Heart right ventricle (tissue), 16 donors: ENCODE measurements at regions not wholly inside any gene's neighbourhood (a gene's known extent, or its start where the extent isn't known, plus 50 kb on each side); places are given as distances from the start of the nearest gene placed in this dataset.

ENCODE experiments used
- ATAC-seq, 8 donors: fragments of 200-7000 bp; cut with Tn5 transposase; one replicate each; pipeline ENCODE4 v1.9.1; 2020; ENCODE audit warnings: mild to moderate bottlenecking in 8 of 8, moderate library complexity in 8 of 8, moderate number of reproducible peaks in 1 of 8
- DNase-seq, 2 donors: peaks; one replicate each; pipeline ENCODE4 v3.0.0-alpha.2; 2020
- H3K27ac ChIP-seq, 10 donors: fragments of 200-600 bp; sonication (generic) in 2 of 10; one replicate each; pipeline versions ENCODE4 v1.5.0 to v1.8.0; 2020 to 2022; ENCODE audit warnings: mild to moderate bottlenecking in 3 of 10
- H3K27me3 ChIP-seq, 7 donors: fragments of 200-600 bp; one replicate each; pipeline ENCODE4 v1.8.0; 2021 to 2022; ENCODE audit warnings: mild to moderate bottlenecking in 2 of 7
- H3K36me3 ChIP-seq, 9 donors: fragments of 200-600 bp; sonication (generic) in 1 of 9; one replicate each; pipeline versions ENCODE4 v1.5.0 to v1.8.0; 2020 to 2022; ENCODE audit warnings: mild to moderate bottlenecking in 2 of 9
- H3K4me1 ChIP-seq, 9 donors: fragments of 200-600 bp; sonication (generic) in 1 of 9; one replicate each; pipeline versions ENCODE4 v1.5.0 to v1.8.0; 2020 to 2022; ENCODE audit warnings: mild to moderate bottlenecking in 4 of 9
- H3K4me3 ChIP-seq, 10 donors: fragments of 200-600 bp; sonication (generic) in 2 of 10; one replicate each; pipeline versions ENCODE4 v1.5.0 to v1.8.0; 2020 to 2022; ENCODE audit warnings: mild to moderate bottlenecking in 7 of 10, moderate library complexity in 2 of 10
- H3K9me3 ChIP-seq, 11 donors: fragments of 200-600 bp in 10 of 11; sonication (generic) in 2 of 11; one replicate each; pipeline versions ENCODE4 v1.5.0 to v1.8.0; 2013 to 2022; ENCODE audit warnings: mild to moderate bottlenecking in 2 of 11, control low read depth in 1 of 11, moderate library complexity in 1 of 11
- CTCF ChIP-seq, 9 donors: fragments of 200-600 bp; sonication (generic) in 2 of 9; IDR thresholded peaks; one replicate each; pipeline versions ENCODE4 v1.5.0 to v1.8.0; 2021 to 2022; ENCODE audit warnings: antibody characterized with exemption in 9 of 9, mild to moderate bottlenecking in 5 of 9, moderate library complexity in 1 of 9
- WGBS, 2 donors: extraction: QIAGEN DNeasy Blood & Tissue Kit; methylation state at CpG; one replicate each; pipeline ENCODE4 v1.1.7; 2013; ENCODE audit warnings: inconsistent platforms in 1 of 2; 5-methylcytosine and 5-hydroxymethylcytosine counted together
- intact Hi-C, 10 donors: fragments of 100-400 bp; cut with DNase I; formaldehyde crosslinking; loops; one replicate each; pipeline versions ENCODE4 v1.11.1 to v1.14.2; 2022
- donor health status: Arrhythmogenic right ventricular cardiomyopathy.
- donor health status: ischemic (EF 13 %, LVEDD 7.1; RV severe dilation, severe dysfunction).
- donor health status: healthy with polysubstance abuse.
- donor health status: DM: no; HTN: yes; CAD: no.
- donor health status: DM: no; HTN: no; CAD: no.
- donor health status: ischemic (EF 25% LVEDD 6.9; RV normal size, moderate dysfunction).
- donor health status: ischemic (EF 25% LVEDD 5.7; RV mildly dilated, moderate dysfunction).
- donor health status: healthy.
- donor health status: DM: yes; HTN: yes; CAD: no.
- donor health status: Ischemic cardiomyopathy.
- donor health status: ischemic (EF 35%, LVEDD 5.7; RV mildly dilated, moderate dysfunction).
- donor health status: nonischemic (EF 11% LVEDD 7.7; RV severe dilation, severe dysfunction).
- donor health status: DM: yes; HTN: yes; CAD: no.
- donor health status: PGD.
- donor health status: ischemic (EF 29% LVEDD 5.4; RV normal size, mild dysfunction).
- donor health status: nonischemic (EF 23%, LVEDD 6.1; RV moderate dilation, normal function).

- Histone ChIP-seq H3K4me3 (no peak overlapping the region), H3K9me3 (peaks cover 0 to 7% (median 0%) of the 10 kb centered on the region in 11 donors), H3K27me3 (no peaks in the 10 kb centered on the region), H3K4me1 (no peaks in the 10 kb centered on the region), H3K36me3 (no peaks in the 10 kb centered on the region), H3K27ac (no peak overlapping the region)
- DNase-seq: no peak
- intact Hi-C loops: no loop called here
- WGBS, 2 donors: 84 to 90% methylated on average over 3 of the region's 3 CpGs
- TF ChIP-seq CTCF (IDR thresholded peaks at IDR 0.05): no peak
- no peak for ATAC-seq
Observed at GRCh38 chr6:49341869-49342268, 121.2 kb downstream of the MMUT start.

- intact Hi-C loops: no loop called here
- H3K4me1 ChIP-seq: no peaks in the 10 kb centered on the region
- H3K4me3 ChIP-seq: no peak overlapping the region
- no peaks in the 10 kb centered on the region for H3K27me3 ChIP-seq
- no peak overlapping the region for H3K27ac ChIP-seq
- no peak for TF ChIP-seq CTCF (IDR thresholded peaks at IDR 0.05)
- H3K36me3 ChIP-seq: no peaks in the 10 kb centered on the region
- 78 to 81% methylated on average over 3 of the region's 3 CpGs for WGBS, 2 donors
- peaks cover 0 to 14% (median 0%) of the 10 kb centered on the region in 11 donors for H3K9me3 ChIP-seq
- no peak for ATAC-seq
- no peak for DNase-seq
Observed at GRCh38 chr6:49339096-49339495, 124.0 kb downstream of the MMUT start.

GRCh38 chr6:49336514-49337131, 126.4 kb downstream of the MMUT start:
- Histone ChIP-seq H3K4me3 (no peak overlapping the region), H3K27ac (no peak overlapping the region), H3K4me1 (no peaks in the 10 kb centered on the region), H3K27me3 (no peaks in the 10 kb centered on the region), H3K36me3 (no peaks in the 10 kb centered on the region), H3K9me3 (peaks cover 0 to 14% (median 0%) of the 10 kb centered on the region in 11 donors)
- ATAC-seq (no peak), DNase-seq (no peak)
- 38 to 47% methylated on average over 6 of the region's 6 CpGs for WGBS, 2 donors
- no peak for TF ChIP-seq CTCF (IDR thresholded peaks at IDR 0.05)
- intact Hi-C loops: no loop called here

- DNase-seq (no peak), ATAC-seq (no peak)
- H3K36me3 ChIP-seq: no peaks in the 10 kb centered on the region
- WGBS, 2 donors: 87 to 88% methylated on average over 4 of the region's 4 CpGs
- peaks cover 0 to 14% (median 0%) of the 10 kb centered on the region in 11 donors for H3K9me3 ChIP-seq
- intact Hi-C loops: no loop called here
- H3K4me3 ChIP-seq: no peak overlapping the region
- TF ChIP-seq CTCF (IDR thresholded peaks at IDR 0.05): no peak
- no peaks in the 10 kb centered on the region for H3K4me1 ChIP-seq
- no peak overlapping the region for H3K27ac ChIP-seq
- H3K27me3 ChIP-seq: no peaks in the 10 kb centered on the region
Observed at GRCh38 chr6:49333345-49334125, 129.5 kb downstream of the MMUT start.
